Natural killer cell treated with Interleukin-12 subunit alpha and Interleukin-12 subunit beta and Interleukin-15 and Interleukin-18, amount 100 ng/mL, for 72 hours (primary cell): ENCODE measurements at regions not wholly inside any gene's neighbourhood (a gene's known extent, or its start where the extent isn't known, plus 50 kb on each side); places are given as distances from the start of the nearest gene placed in this dataset.

ENCODE experiments used
- ATAC-seq, 2 donors: fragments of 150-1000 bp; cut with Tn5 transposase in 1 of 2; sonication (Bioruptor Pico), chemical (Tn5 transposase) in 1 of 2; 2 replicates each; pipeline ENCODE4 v1.10.0; 2021
- DNase-seq: peaks from one replicate; pipeline ENCODE4 v3.0.0; 2022; ENCODE audit warnings: low spot score
- H3K27ac Mint-ChIP-seq, 2 donors: 1 replicate in 1 of 2; 2 replicates in 1 of 2; pipeline ENCODE4 v1.8.0; 2022; ENCODE audit warnings: mixed read lengths in 2 of 2, mild to moderate bottlenecking in 1 of 2, moderate library complexity in 1 of 2
- H3K27me3 Mint-ChIP-seq, 2 donors: 1 replicate in 1 of 2; 2 replicates in 1 of 2; pipeline ENCODE4 v1.8.0; 2022; ENCODE audit warnings: mixed read lengths in 2 of 2
- H3K36me3 Mint-ChIP-seq: one replicate; pipeline ENCODE4 v1.8.0; 2022; ENCODE audit warnings: mixed read lengths
- H3K4me1 Mint-ChIP-seq, 2 donors: 1 replicate in 1 of 2; 2 replicates in 1 of 2; pipeline ENCODE4 v1.8.0; 2022; ENCODE audit warnings: low read depth in 2 of 2, mixed read lengths in 2 of 2, mild to moderate bottlenecking in 1 of 2
- H3K4me3 Mint-ChIP-seq: one replicate; pipeline ENCODE4 v1.8.0; 2022; ENCODE audit warnings: mixed read lengths
- H3K9me3 Mint-ChIP-seq: 2 replicates; pipeline ENCODE4 v1.8.0; 2022; ENCODE audit warnings: mixed read lengths

DNA sequence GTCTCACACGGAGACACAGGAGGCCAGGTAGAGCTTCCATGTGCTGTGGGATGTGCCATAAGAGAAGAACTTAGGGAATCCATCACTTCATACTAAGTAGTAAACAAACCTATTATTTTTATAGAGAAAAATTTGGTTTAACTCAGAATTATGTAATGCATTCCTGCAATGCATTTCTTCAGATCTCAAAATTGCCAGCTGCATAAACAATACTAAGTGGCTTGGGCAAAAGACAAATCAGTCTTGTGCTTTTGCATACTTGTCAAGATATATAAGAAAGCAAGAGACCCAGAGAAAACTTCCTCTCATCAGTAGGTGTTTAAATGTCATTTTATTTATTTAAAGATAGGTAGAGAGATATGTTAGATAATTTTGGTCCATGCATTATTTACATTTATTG, 382.1 kb upstream of the CTSO start:
- Mint-ChIP-seq H3K36me3 (no peaks in the 10 kb centered on the region), H3K4me1 (no peaks in the 10 kb centered on the region), H3K27ac (no peak overlapping the region), H3K4me3 (no peak overlapping the region), H3K9me3 (peaks cover 15% of the 10 kb centered on the region), H3K27me3 (no peaks in the 10 kb centered on the region)
- DNase-seq, result no peak
- no peak for ATAC-seq

DNA sequence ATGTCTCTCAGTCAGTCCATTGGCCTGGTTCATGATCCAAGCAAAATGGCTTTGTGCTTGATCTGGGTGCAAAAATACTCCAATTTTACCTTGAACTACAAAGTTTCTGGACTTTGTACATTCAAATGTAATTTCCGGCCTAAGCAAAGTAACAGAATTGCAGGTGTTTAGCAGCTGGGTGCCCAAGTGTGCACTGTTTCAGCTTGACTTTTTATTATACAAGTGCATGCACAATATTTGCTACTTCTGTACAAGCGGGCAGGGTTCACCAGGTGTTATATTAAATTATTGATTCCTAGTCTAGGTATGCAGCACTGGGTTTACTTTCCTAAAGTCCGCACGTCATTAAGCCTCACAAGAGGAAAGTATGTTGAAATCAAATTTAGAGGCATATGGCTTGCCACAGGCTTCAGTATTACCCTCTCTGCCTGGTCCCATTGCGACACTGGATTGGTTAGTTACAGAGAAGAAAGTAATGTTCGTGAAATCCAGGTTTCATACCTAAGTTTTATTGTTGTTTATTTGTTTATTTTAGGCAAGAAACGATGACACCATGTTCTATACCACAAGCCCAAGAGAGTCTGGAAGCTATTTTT, 376.9 kb upstream of the CTSO start:
- Mint-ChIP-seq H3K9me3 (peaks cover 7% of the 10 kb centered on the region), H3K27ac (no peak overlapping the region), H3K4me3 (no peak overlapping the region), H3K27me3 (no peaks in the 10 kb centered on the region), H3K36me3 (no peaks in the 10 kb centered on the region), H3K4me1 (no peaks in the 10 kb centered on the region)
- no peak for DNase-seq
- no peak for ATAC-seq

DNA sequence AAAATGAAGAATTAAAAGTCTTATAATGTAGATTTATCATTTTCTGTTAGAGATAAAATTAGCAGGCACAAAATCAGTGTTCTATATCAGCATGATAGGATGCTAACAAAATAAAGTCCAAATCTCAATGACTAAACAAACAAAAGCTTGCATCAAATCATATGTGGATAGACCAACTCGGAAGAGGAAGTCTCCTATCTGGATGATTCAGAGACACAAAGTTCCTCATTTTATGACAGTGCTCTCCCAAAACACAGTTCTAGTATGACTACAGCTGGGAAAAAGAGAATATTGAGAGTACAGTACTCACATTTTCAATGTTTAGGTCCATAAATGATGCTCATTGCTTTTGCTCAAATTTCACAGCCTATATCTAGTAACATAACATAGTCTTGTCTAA, 376.1 kb upstream of the CTSO start:
- H3K27me3 Mint-ChIP-seq, result no peaks in the 10 kb centered on the region
- no peak for ATAC-seq
- H3K9me3 Mint-ChIP-seq, result peaks cover 7% of the 10 kb centered on the region
- H3K27ac Mint-ChIP-seq, result no peak overlapping the region
- no peaks in the 10 kb centered on the region for H3K4me1 Mint-ChIP-seq
- no peak for DNase-seq
- no peak overlapping the region for H3K4me3 Mint-ChIP-seq
- H3K36me3 Mint-ChIP-seq, result no peaks in the 10 kb centered on the region

DNA sequence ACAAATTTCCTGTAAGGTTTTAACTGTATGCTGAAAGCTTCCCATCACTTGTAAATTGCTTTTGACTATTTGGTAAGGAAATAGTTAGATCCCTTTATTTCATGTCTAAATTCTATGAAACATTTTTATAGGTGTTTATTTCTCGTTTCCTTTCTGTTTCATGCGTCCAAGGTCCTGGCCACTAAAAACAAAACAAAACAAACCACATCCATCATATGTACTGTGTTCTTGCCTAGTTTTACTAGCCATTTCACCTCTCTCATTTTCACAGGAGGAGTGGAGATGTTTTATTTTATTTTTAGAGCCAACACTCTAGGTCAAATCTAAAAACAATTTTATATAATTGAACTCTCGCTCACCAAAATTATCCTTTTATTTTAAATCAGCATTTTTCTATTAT, 375.2 kb upstream of the CTSO start:
- Mint-ChIP-seq H3K27me3 (no peaks in the 10 kb centered on the region), H3K4me3 (no peak overlapping the region), H3K36me3 (no peaks in the 10 kb centered on the region), H3K9me3 (peaks cover 7% of the 10 kb centered on the region), H3K27ac (no peak overlapping the region), H3K4me1 (no peaks in the 10 kb centered on the region)
- no peak for ATAC-seq
- DNase-seq, result no peak

DNA sequence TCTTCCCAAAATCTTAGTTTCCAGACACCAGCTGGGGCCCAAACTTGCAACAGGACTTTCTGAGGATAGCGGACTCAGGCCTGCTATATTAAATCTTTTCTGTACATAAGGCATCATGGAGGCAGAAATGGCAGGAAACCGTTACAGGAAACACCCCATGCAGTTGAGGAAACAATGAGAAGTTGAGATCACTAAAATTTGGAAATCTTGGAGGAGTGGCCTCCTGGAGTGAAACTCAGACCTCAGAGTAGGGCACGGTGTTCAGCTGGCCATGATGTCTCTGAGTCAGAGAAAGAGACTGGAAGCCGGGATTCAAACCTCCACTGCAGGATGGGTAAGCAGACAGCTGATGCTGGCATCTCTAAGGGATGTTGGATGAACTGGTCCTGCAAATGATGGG, 372.6 kb upstream of the CTSO start:
- no peak overlapping the region for H3K27ac Mint-ChIP-seq
- peaks cover 7% of the 10 kb centered on the region for H3K9me3 Mint-ChIP-seq
- no peak overlapping the region for H3K4me3 Mint-ChIP-seq
- no peaks in the 10 kb centered on the region for H3K4me1 Mint-ChIP-seq
- H3K27me3 Mint-ChIP-seq, result no peaks in the 10 kb centered on the region
- no peaks in the 10 kb centered on the region for H3K36me3 Mint-ChIP-seq
- ATAC-seq (no peak), DNase-seq (no peak)

DNA sequence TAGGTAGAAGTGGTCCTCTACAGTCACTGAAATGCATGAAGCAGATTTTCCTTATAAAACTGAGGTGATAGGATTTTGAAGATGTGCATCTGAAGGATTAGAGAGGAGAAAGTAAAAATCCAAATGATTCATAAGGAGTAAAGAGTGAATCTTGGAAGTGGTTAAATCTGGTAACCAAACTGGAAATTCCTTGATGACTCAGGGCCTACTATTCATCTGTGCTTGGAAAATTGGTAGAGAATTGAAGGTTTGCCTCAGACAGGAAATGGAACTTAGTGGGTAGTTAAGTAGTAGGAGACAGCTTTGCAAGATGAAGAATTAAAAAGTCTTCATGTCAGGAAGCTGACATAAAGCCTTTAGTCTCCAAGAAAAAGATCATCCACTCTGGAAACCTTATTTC, 368.9 kb upstream of the CTSO start:
- Mint-ChIP-seq H3K4me3 (no peak overlapping the region), H3K27me3 (no peaks in the 10 kb centered on the region), H3K4me1 (no peaks in the 10 kb centered on the region), H3K27ac (no peak overlapping the region), H3K9me3 (peaks cover 11% of the 10 kb centered on the region), H3K36me3 (no peaks in the 10 kb centered on the region)
- no peak for ATAC-seq
- no peak for DNase-seq

DNA sequence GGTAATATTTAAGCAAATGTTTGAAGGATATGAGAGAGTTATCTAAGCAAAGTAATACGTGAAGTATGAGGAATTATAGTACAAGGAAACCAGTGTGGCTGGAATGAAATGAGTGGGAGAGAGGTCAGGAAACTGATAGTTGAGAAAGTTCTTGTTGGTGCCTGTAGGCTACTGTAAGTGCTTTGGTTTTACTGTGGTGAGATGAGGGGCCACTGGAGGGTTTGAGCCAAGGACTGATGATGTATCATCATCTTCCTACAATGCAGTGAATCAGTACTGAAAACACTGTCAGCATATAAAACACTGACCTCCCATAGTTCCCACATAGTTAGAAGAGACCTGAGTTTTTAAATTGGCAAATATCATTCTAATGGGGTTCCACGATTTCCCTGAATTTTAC, 367.5 kb upstream of the CTSO start:
- DNase-seq (no peak), ATAC-seq (no peak)
- Mint-ChIP-seq H3K27me3 (no peaks in the 10 kb centered on the region), H3K4me3 (no peak overlapping the region), H3K27ac (no peak overlapping the region), H3K4me1 (no peaks in the 10 kb centered on the region), H3K36me3 (no peaks in the 10 kb centered on the region), H3K9me3 (peaks cover 12% of the 10 kb centered on the region)

DNA sequence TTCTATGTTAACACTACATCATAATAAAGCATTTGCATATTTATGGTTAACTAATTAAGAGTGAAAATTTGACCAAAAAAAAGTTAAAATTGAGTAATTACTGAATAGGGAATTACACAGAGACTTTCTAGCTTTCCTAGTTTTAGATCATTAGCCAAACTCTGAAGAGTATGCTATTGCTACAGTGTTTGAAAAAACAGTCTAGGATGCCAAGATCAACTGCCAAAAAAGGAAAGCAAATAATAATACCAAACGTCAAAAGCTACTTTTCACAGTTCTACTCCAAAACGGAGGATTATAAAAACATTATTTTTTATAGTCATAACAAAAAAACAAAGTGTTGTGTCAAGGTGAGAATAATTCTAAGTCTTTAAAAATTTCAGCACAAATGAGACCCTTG, 359.8 kb upstream of the CTSO start:
- DNase-seq, result no peak
- H3K9me3 Mint-ChIP-seq, result peaks cover 4% of the 10 kb centered on the region
- no peak overlapping the region for H3K4me3 Mint-ChIP-seq
- H3K4me1 Mint-ChIP-seq, result no peaks in the 10 kb centered on the region
- no peaks in the 10 kb centered on the region for H3K27me3 Mint-ChIP-seq
- ATAC-seq, result no peak
- no peak overlapping the region for H3K27ac Mint-ChIP-seq
- H3K36me3 Mint-ChIP-seq, result no peaks in the 10 kb centered on the region

DNA sequence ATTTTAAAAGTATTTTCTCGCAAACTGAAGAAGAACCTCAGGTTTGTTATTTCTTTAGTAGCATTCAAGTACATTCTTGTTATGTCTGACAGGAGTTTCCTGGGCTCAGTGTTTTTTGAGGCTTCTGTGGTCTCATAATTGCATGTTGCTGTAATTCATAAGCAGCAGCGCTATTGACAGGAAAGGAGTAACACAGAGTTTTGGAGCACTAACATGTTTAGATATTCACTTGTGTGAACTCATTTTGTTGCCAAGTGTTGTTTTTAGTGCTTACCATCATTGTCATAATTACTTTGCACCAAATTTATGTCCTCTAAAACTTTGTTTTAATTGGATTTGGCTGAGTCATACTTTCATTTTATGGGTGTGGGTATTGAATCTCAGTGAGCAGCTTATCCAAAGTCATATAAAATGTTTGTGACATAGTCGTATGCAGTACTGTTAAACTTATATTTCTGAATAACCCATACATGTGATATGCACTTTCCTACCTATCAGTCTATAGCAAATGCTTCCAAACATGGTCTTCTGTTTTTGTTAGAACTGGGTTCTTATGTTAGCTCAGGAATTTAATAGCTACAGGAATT, 358.7 kb upstream of the CTSO start:
- Mint-ChIP-seq H3K36me3 (no peaks in the 10 kb centered on the region), H3K27me3 (no peaks in the 10 kb centered on the region), H3K27ac (no peak overlapping the region), H3K4me1 (no peaks in the 10 kb centered on the region), H3K9me3 (peaks cover 4% of the 10 kb centered on the region), H3K4me3 (no peak overlapping the region)
- DNase-seq (no peak), ATAC-seq (no peak)

GRCh38 chr4:156309031-156309430, 355.4 kb upstream of the CTSO start:
- H3K4me1 Mint-ChIP-seq, result no peaks in the 10 kb centered on the region

DNA sequence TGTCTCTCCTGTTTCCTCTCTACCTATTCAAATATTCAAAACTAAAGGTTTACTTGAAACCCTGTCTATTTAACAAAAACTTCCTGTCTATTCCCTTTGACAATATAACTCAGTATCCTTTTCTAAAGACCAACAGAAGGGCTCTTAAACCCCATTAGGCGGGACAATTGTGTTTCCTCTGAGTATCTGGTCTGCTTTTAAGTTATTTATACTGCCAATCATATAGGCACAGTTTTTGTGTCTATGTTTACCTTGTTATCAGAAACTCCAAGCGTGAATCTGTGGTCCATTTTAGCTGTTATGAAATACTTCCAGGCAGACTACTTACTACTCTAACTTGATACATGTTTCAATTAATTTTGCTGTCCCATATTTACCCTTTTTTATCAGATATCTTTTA, 350.0 kb upstream of the CTSO start:
- no peak for ATAC-seq
- Mint-ChIP-seq H3K27ac (no peak overlapping the region), H3K9me3 (peaks cover 7% of the 10 kb centered on the region), H3K4me1 (no peaks in the 10 kb centered on the region), H3K27me3 (no peaks in the 10 kb centered on the region), H3K36me3 (peaks cover 4% of the 10 kb centered on the region), H3K4me3 (no peak overlapping the region)
- DNase-seq, result no peak

More at GRCh38 chr4:156309031-156309430, 355.4 kb upstream of the CTSO start:
- H3K27ac Mint-ChIP-seq, result no peak overlapping the region
- DNase-seq (no peak), ATAC-seq (no peak)
- peaks cover 4% of the 10 kb centered on the region for H3K36me3 Mint-ChIP-seq
- no peaks in the 10 kb centered on the region for H3K27me3 Mint-ChIP-seq
- H3K9me3 Mint-ChIP-seq, result no peaks in the 10 kb centered on the region
- H3K4me3 Mint-ChIP-seq, result no peak overlapping the region

DNA sequence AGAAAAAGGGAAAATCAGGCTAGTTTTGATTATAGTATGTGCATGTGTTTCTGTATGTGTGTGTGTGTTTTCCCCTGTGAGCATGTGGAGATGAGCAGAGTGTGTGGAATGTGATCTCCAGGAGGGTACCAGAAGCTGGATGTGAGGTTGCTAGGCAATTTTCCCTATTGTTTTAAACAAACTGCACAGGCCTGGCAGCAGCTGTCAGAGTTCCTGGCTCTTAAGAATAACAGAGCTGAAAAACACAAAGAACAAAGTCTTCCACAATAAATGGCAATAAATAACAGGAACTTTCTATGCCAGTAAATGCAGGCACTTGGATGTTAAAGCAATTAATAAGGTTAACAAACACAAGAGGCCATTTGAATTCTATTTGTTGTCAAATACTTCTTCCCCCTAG, 344.6 kb upstream of the CTSO start:
- H3K4me1 Mint-ChIP-seq, result no peaks in the 10 kb centered on the region
- ATAC-seq (no peak), DNase-seq (no peak)
- no peaks in the 10 kb centered on the region for H3K27me3 Mint-ChIP-seq
- H3K4me3 Mint-ChIP-seq, result no peak overlapping the region
- H3K36me3 Mint-ChIP-seq, result no peaks in the 10 kb centered on the region
- H3K27ac Mint-ChIP-seq, result no peak overlapping the region
- H3K9me3 Mint-ChIP-seq, result peaks cover 6% of the 10 kb centered on the region

GRCh38 chr4:156295676-156296195, 342.1 kb upstream of the CTSO start:
- Mint-ChIP-seq H3K4me3 (no peak overlapping the region), H3K27me3 (no peaks in the 10 kb centered on the region), H3K27ac (no peak overlapping the region), H3K9me3 (peaks cover 11% of the 10 kb centered on the region), H3K36me3 (no peaks in the 10 kb centered on the region), H3K4me1 (no peaks in the 10 kb centered on the region)
- no peak for DNase-seq
- ATAC-seq, result no peak

DNA sequence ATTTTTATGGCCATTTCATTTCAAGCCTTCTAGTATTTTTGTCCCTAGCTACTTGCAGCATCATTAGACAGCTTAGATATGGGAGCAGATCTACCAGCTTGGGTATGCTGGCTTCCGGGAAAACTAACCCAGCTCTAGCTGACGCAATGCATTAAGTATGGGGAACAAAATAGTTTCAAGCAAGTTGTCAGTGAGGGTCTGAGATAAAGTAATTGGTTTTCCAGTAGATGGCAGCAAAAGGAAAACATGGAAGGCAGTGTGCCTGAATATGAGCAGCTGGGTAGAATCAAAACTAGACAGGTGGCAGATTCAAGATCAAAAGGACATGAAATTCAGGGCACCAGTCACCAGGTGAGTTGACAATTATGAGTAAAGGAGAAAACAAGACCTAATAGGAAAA, 340.9 kb upstream of the CTSO start:
- Mint-ChIP-seq H3K9me3 (peaks cover 11% of the 10 kb centered on the region), H3K27ac (no peak overlapping the region), H3K27me3 (no peaks in the 10 kb centered on the region), H3K4me3 (no peak overlapping the region), H3K36me3 (no peaks in the 10 kb centered on the region), H3K4me1 (no peaks in the 10 kb centered on the region)
- ATAC-seq (no peak), DNase-seq (no peak)
